GM19452 (cell line): ENCODE measurements at regions not wholly inside any gene's neighbourhood (a gene's known extent, or its start where the extent isn't known, plus 50 kb on each side); places are given as distances from the start of the nearest gene placed in this dataset.

Experiments used
- ATAC-seq: cut with Tn5 transposase; IDR thresholded peaks from one replicate; pipeline ENCODE4 v1.9.1; 2021; ENCODE audit not compliant: unreplicated experiment

- ATAC-seq = no peak
These were observed 291.1 kb upstream of the ZNF608 start for GRCh38 chr5:125037530-125037929.

DNA sequence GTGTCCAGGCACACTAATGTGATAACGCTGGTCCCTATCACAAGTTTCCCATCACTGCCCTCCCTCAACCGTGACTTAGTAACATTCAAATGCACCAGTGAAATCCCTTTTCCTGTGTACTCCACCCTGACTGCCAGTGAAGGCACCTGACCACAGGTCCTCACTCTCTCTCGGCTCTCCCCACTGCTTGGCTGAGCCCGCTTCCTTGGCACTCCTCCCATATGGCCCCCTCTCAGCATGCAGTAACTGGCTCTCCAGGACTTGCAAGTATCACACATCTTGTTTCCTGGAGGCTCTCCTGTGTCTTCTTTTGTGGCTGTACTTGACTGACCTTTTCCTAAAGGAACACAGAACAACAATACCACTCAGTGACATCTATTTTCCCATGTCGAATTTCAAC is 292.0 kb upstream of the ZNF608 start:
- no peak for ATAC-seq

GRCh38 chr5:125041798-125042197 is 295.4 kb upstream of the ZNF608 start:
- ATAC-seq = no peak

- ATAC-seq = no peak
These were observed 295.9 kb upstream of the ZNF608 start for GRCh38 chr5:125042261-125042890.

GRCh38 chr5:125043781-125044391 is 297.4 kb upstream of the ZNF608 start:
- no peak for ATAC-seq

DNA sequence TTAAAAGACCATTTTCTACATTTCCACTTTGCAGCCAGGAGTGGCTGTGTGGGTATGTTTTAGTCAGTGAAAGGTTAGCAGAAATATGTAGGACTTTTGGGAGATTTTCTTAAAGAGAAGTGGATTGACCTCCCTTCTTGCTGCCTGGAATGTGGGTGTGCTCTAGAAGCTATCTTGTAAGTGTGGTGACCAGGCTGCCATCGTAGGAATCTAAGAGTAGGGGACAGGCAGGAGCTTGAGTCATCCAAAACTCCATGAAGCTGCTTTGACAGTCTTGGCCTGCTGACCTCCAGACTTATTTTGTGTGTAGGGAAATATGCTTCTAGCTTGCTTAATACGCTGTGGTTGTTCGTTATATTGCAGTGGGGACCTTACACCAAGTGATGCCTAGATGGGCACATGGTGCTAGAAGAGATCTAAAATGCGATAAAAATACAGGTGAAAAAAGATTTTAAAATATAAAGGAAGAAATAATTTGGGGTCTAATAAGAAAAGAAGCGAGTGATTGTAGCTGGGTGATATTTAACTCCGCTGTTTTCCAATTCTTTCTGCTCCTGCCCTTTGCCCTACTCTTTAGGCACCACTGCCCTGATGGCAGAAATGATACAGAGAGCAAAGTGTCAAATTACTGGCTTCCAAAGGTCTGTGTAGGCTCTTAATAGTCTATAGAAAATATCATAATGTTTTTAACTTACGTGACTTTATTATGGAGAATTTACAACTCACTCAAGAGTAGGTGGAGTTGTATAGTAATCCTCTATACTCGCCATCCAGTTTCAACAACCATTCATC is 298.2 kb upstream of the ZNF608 start:
- ATAC-seq = no peak

DNA sequence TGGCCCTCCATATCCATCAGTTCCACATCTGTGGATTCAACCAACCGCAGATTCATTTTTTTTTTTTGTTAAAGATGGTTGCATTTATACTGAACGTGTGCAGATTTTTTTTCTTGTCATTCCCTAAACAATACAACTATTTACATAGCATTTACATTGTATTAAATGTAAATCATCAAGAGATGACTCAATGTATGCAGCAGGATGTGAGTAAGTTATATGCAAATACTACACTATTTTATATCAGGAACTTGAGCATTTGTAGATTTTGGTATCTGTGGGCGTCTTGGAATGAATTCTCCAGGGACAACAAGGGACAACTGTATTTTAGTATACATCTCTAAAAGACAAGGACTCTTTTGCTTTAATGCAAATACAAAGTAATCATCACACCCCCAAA is 299.2 kb upstream of the ZNF608 start:
- no peak for ATAC-seq

GRCh38 chr5:125046838-125047237 is 300.4 kb upstream of the ZNF608 start:
- no peak for ATAC-seq

DNA sequence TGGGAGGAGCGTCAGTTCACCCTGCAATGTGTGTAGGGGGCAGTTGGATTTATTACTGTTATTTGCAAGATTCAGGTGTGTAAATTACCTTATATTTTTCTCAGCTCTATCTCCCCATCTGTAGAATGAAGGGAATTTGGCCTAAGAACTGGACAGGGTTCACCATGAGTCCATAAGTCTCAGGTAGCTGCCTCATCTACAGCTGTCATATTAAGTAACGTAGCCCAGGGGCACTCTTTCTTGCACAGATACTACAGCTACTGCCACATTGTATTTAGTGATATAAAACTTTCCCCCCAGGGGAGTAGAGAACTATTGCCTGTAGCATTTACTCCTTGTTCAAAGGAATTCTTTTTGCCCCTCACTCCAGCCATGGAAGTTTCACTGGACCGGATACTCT is 301.4 kb upstream of the ZNF608 start:
- no peak for ATAC-seq

DNA sequence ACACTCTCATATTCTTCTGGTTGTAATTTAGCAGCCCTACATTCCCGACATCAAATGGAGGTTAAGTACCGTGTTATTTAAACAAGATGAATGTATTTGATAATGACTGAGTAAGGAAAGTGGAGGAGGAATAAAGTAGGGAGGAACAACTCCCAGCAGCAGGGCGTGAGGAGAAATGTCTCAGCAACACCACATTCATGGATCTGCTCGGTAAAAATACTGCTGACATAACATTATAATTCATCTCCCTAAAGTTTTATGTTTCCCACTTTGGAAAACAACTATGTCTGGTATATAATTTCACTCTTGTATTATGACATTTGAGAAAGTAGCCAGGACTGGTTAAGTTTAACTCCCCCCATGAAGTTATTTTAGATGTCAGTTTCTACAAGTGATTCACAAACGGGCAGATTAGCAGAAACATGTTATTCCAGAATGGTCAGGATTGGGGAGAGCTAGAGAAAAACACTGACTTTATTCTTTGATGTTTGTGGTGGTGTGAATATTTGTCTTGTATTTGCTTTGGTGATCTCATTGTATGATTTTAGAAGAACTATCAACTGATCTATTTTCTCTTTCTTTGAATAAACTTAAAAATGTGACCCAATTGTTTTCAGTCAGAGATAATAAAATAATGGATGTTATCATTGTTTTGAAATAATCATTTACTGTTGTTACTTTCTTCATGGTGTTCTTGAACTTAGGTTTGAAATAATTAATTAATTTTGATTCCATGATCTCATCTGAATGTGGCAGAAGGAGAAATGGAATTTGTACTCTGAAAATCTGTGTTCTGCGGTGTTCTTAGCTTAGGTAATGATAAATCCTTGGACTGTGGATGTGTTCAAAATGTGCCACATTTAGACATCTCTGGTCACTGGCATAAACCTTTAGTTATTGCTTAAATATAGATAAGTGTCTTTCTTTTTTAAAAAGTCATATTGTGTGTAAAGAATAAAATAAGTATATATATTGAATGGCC is 303.6 kb upstream of the ZNF608 start:
- ATAC-seq = no peak

- no peak for ATAC-seq
These were observed 304.5 kb upstream of the ZNF608 start for GRCh38 chr5:125050926-125051325.

GRCh38 chr5:125052584-125052983 is 306.1 kb upstream of the ZNF608 start:
- ATAC-seq = no peak

- no peak for ATAC-seq
These were observed 306.7 kb upstream of the ZNF608 start for GRCh38 chr5:125053179-125053578.

DNA sequence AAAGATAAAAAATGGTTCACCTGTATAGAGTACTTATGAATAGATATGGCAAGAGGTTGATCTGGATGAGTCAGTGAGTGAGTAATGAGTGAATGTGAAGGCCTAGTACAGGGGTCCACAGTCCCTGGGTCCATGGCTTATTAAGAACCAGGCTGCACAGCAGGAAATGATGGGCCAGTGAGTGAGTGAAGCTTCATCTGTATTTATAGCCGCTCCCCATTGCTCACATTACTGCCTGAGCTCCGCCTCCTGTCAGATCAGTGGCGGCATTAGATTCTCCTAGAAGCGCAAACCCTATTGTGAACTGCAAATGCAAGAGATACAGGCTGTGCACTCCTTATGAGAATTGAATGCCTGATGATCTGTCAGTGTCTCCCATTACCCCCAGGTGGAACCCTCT is 307.7 kb upstream of the ZNF608 start:
- no peak for ATAC-seq

GRCh38 chr5:125056671-125057485 is 310.4 kb upstream of the ZNF608 start:
- no peak for ATAC-seq

DNA sequence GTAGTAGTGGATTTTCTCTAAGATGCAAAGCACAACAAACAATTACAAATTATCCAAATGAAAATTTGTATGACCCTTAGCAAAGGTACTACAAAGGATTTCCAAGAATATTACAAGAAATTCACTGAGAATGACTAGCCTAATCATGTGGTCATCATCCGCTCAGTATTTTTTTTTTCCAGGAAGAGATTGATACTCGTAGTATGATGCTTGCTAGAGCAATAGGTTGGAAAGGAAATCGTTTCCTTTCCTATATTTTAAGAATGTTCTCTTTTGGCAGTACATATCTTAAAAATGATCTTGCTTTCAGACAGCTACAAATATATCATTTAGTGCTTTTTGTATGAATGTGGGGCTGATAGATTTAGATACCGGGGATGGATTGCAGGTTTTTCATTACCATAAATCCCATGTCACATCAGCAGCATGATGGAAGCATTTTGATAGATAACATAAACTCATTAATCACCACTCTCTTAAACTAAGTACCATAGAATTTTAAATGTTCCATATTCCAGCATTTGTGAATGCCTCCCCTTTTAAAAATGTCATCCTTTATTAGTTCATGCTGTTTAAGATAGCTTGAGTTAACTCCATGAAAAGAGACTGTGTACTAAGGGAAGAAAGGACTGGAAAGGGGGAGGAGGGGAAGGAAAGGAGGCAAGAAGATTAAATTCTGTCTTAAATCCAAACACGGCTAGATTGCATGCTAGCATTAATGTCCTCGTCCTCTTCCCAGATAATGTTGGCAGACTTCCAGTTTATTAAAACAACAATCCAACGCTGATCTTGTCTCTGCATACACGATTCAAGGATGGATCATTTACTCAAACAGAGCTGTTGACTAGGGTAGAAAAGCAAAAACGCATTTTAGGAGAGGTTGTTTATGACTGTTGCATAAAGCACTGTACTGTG is 311.7 kb upstream of the ZNF608 start:
- no peak for ATAC-seq

GRCh38 chr5:125059255-125060002 is 313.0 kb upstream of the ZNF608 start:
- ATAC-seq = no peak

GRCh38 chr5:125061726-125062125 is 315.3 kb upstream of the ZNF608 start:
- no peak for ATAC-seq
